Non-pigmented ciliary epithelial cell (primary cell): ENCODE measurements at regions not wholly inside any gene's neighbourhood (a gene's known extent, or its start where the extent isn't known, plus 50 kb on each side); places are given as distances from the start of the nearest gene placed in this dataset.

ENCODE experiments used
- DNase-seq: peaks from one replicate; pipeline ENCODE4 v3.0.0-alpha.2; 2010; ENCODE audit warnings: low read depth

GRCh38 chr9:80465556-80465955, 893.8 kb downstream of the TLE4 start:
- DNase-seq, result no peak

- no peak for DNase-seq
Measured at GRCh38 chr9:80449513-80449912, 877.7 kb downstream of the TLE4 start.

GRCh38 chr9:80448996-80449395, 877.2 kb downstream of the TLE4 start:
- DNase-seq, result no peak

GRCh38 chr9:80447876-80448275, 876.1 kb downstream of the TLE4 start:
- no peak for DNase-seq

- DNase-seq, result no peak
Measured at GRCh38 chr9:80440724-80441123, 869.0 kb downstream of the TLE4 start.

- DNase-seq, result no peak
Measured at GRCh38 chr9:80437825-80438224, 866.1 kb downstream of the TLE4 start.

- DNase-seq, result no peak
Measured at GRCh38 chr9:80437091-80437640, 865.4 kb downstream of the TLE4 start.

- DNase-seq, result no peak
Measured at GRCh38 chr9:80435591-80435990, 863.8 kb downstream of the TLE4 start.

GRCh38 chr9:80426992-80427391, 855.2 kb downstream of the TLE4 start:
- DNase-seq, result no peak

- DNase-seq, result no peak
Measured at GRCh38 chr9:80417211-80417773, 845.5 kb downstream of the TLE4 start.

GRCh38 chr9:80410106-80410505, 838.3 kb downstream of the TLE4 start:
- DNase-seq, result no peak

GRCh38 chr9:80407220-80407619, 835.5 kb downstream of the TLE4 start:
- no peak for DNase-seq

GRCh38 chr9:80401243-80401642, 829.5 kb downstream of the TLE4 start:
- DNase-seq, result no peak

- no peak for DNase-seq
Measured at GRCh38 chr9:80400624-80401230, 829.0 kb downstream of the TLE4 start.

- DNase-seq, result no peak
Measured at GRCh38 chr9:80399606-80400005, 827.8 kb downstream of the TLE4 start.

- no peak for DNase-seq
Measured at GRCh38 chr9:80387828-80388227, 816.1 kb downstream of the TLE4 start.

- DNase-seq, result no peak
Measured at GRCh38 chr9:80385246-80385645, 813.5 kb downstream of the TLE4 start.

GRCh38 chr9:80383331-80383730, 811.6 kb downstream of the TLE4 start:
- DNase-seq, result no peak

GRCh38 chr9:80382211-80382891, 810.6 kb downstream of the TLE4 start:
- no peak for DNase-seq

- DNase-seq, result no peak
Measured at GRCh38 chr9:80380301-80380700, 808.5 kb downstream of the TLE4 start.

- DNase-seq, result no peak
Measured at GRCh38 chr9:80378669-80379293, 807.0 kb downstream of the TLE4 start.

GRCh38 chr9:80376180-80376579, 804.4 kb downstream of the TLE4 start:
- no peak for DNase-seq

GRCh38 chr9:80375477-80375876, 803.7 kb downstream of the TLE4 start:
- DNase-seq, result no peak
